SK-N-SH treated with all-trans-retinoic acid at 6 μM for 48 hours (cell line): ENCODE measurements at regions not wholly inside any gene's neighbourhood (a gene's known extent, or its start where the extent isn't known, plus 50 kb on each side); places are given as distances from the start of the nearest gene placed in this dataset.

Experiments used
- ATAC-seq: fragments of 200-7000 bp; cut with Tn5 transposase; 3 replicates; pipeline ENCODE4 v1.9.1; 2020; ENCODE audit warnings: mild to moderate bottlenecking, moderate library complexity
- ARNTL ChIP-seq: fragments of 450-650 bp; formaldehyde crosslinking; IDR thresholded peaks from 2 replicates; pipeline ENCODE4 v1.5.0; 2020; ENCODE audit warnings: low read depth, mild to moderate bottlenecking, moderate library complexity, borderline replicate concordance
- BACH2 ChIP-seq: fragments of 250-450 bp; sonication (Bioruptor Pico); IDR thresholded peaks from 2 replicates; pipeline ENCODE4 v1.9.0; 2021; ENCODE audit warnings: mild to moderate bottlenecking, borderline replicate concordance
- CREB5 ChIP-seq: fragments of 250-450 bp; sonication (Bioruptor Pico); IDR thresholded peaks from 2 replicates; pipeline ENCODE4 v1.5.1; 2020; ENCODE audit warnings: low read depth, mild to moderate bottlenecking, moderate library complexity
- CSDC2 ChIP-seq: fragments of 250-450 bp; sonication (Bioruptor Pico); IDR thresholded peaks from 2 replicates; pipeline ENCODE4 v1.5.0; 2020; ENCODE audit warnings: mild to moderate bottlenecking, moderate library complexity
- CSRNP3 ChIP-seq: fragments of 250-450 bp; sonication (Bioruptor Pico); IDR thresholded peaks from 2 replicates; pipeline ENCODE4 v1.5.1; 2021; ENCODE audit warnings: mild to moderate bottlenecking, moderate library complexity
- ESRRG ChIP-seq: fragments of 250-450 bp; sonication (Bioruptor Pico); IDR thresholded peaks from 2 replicates; pipeline ENCODE4 v1.6.1; 2021; ENCODE audit warnings: mild to moderate bottlenecking
- GLIS3 ChIP-seq: fragments of 250-450 bp; sonication (Bioruptor Pico); IDR thresholded peaks from 2 replicates; pipeline ENCODE4 v1.5.0; 2020; ENCODE audit warnings: mild to moderate bottlenecking, moderate library complexity
- ISL1 ChIP-seq: fragments of 250-450 bp; sonication (Bioruptor Pico); IDR thresholded peaks from 2 replicates; pipeline ENCODE4 v2.1.2; 2022; ENCODE audit warnings: mild to moderate bottlenecking, moderate library complexity
- PATZ1 ChIP-seq: fragments of 250-450 bp; sonication (Bioruptor Pico); IDR thresholded peaks from 2 replicates; pipeline ENCODE4 v1.8.0; 2020; ENCODE audit warnings: mild to moderate bottlenecking, moderate library complexity, borderline replicate concordance
- POU6F1 ChIP-seq: fragments of 250-450 bp; sonication (Bioruptor Pico); IDR thresholded peaks from 2 replicates; pipeline ENCODE4 v1.8.0; 2021; ENCODE audit warnings: low read depth, mild to moderate bottlenecking, moderate library complexity, borderline replicate concordance
- PPARA ChIP-seq: fragments of 250-450 bp; sonication (Bioruptor Pico); IDR thresholded peaks from 2 replicates; pipeline ENCODE4 v1.5.0; 2020; ENCODE audit warnings: mild to moderate bottlenecking, borderline replicate concordance
- RARB ChIP-seq: fragments of 250-450 bp; sonication (Bioruptor Pico); IDR thresholded peaks from 2 replicates; pipeline ENCODE4 v1.8.0; 2021; ENCODE audit warnings: mild to moderate bottlenecking, moderate library complexity
- SNAI2 ChIP-seq: fragments of 250-450 bp; sonication (Bioruptor Pico); IDR thresholded peaks from 2 replicates; pipeline ENCODE4 v1.5.0; 2020; ENCODE audit warnings: mild to moderate bottlenecking, moderate library complexity
- TCF4 ChIP-seq: fragments of 250-450 bp; sonication (Bioruptor Pico); IDR thresholded peaks from 2 replicates; pipeline ENCODE4 v1.8.0; 2021; ENCODE audit warnings: mild to moderate bottlenecking, moderate library complexity, borderline replicate concordance
- TOX ChIP-seq: fragments of 250-450 bp; sonication (Bioruptor Pico); IDR thresholded peaks from 2 replicates; pipeline ENCODE4 v1.8.0; 2021; ENCODE audit warnings: mild to moderate bottlenecking, moderate library complexity, borderline replicate concordance
- TSHZ2 ChIP-seq: fragments of 250-450 bp; sonication (Bioruptor Pico); IDR thresholded peaks from 2 replicates; pipeline ENCODE4 v1.5.0; 2020; ENCODE audit warnings: mild to moderate bottlenecking, moderate library complexity
- ZC3H10 ChIP-seq: fragments of 250-450 bp; sonication (Bioruptor Pico); IDR thresholded peaks from 2 replicates; pipeline ENCODE4 v1.5.1; 2021; ENCODE audit warnings: mild to moderate bottlenecking, moderate library complexity
- ZFP3 ChIP-seq: fragments of 250-450 bp; sonication (Bioruptor Pico); IDR thresholded peaks from 2 replicates; pipeline ENCODE4 v1.5.0; 2020; ENCODE audit warnings: mild to moderate bottlenecking, moderate library complexity
- ZNF565 ChIP-seq: fragments of 450-650 bp; formaldehyde crosslinking; conservative IDR thresholded peaks from 2 replicates; pipeline ENCODE4 v1.5.0; 2020; ENCODE audit warnings: low read depth, mild to moderate bottlenecking, moderate library complexity
- ZNF70 ChIP-seq: fragments of 450-650 bp; formaldehyde crosslinking; IDR thresholded peaks from 2 replicates; pipeline ENCODE4 v1.5.0; 2020; ENCODE audit warnings: mild to moderate bottlenecking, moderate library complexity
- ZNF8 ChIP-seq: fragments of 450-650 bp; formaldehyde crosslinking; IDR thresholded peaks from 2 replicates; pipeline ENCODE4 v1.5.0; 2020; ENCODE audit warnings: mild to moderate bottlenecking, moderate library complexity

- ATAC-seq: no peak
- TF ChIP-seq POU6F1 (CRISPR knock-in tag) (no peak), PPARA (CRISPR knock-in tag) (no peak), PATZ1 (no peak), ARNTL (no peak), CSDC2 (CRISPR knock-in tag) (no peak), ZNF8 (CRISPR knock-in tag) (no peak), ZNF565 (CRISPR knock-in tag) (no peak), ESRRG (CRISPR knock-in tag) (no peak), CREB5 (CRISPR knock-in tag) (no peak), TSHZ2 (CRISPR knock-in tag) (no peak), ZC3H10 (CRISPR knock-in tag) (no peak), TCF4 (no peak), ISL1 (CRISPR knock-in tag) (no peak)
Observed at GRCh38 chr11:93073026-93073425, 103.6 kb downstream of the MTNR1B start.

- ATAC-seq: no peak
- TF ChIP-seq BACH2 (no peak), ISL1 (CRISPR knock-in tag) (no peak), ESRRG (CRISPR knock-in tag) (no peak), RARB (CRISPR knock-in tag) (no peak), TOX (CRISPR knock-in tag) (no peak), ZNF8 (CRISPR knock-in tag) (no peak), ZC3H10 (CRISPR knock-in tag) (no peak), PPARA (CRISPR knock-in tag) (no peak), ZNF70 (CRISPR knock-in tag) (no peak), POU6F1 (CRISPR knock-in tag) (no peak), SNAI2 (CRISPR knock-in tag) (no peak), GLIS3 (CRISPR knock-in tag) (no peak), ZNF565 (CRISPR knock-in tag) (no peak), CSRNP3 (CRISPR knock-in tag) (no peak), CREB5 (CRISPR knock-in tag) (no peak), ZFP3 (CRISPR knock-in tag) (no peak), TSHZ2 (CRISPR knock-in tag) (no peak), CSDC2 (CRISPR knock-in tag) (no peak), TCF4 (no peak), ARNTL (no peak)
Observed at GRCh38 chr11:93073508-93074280, 104.2 kb downstream of the MTNR1B start.
